LHCN-M2 (cell line): ENCODE measurements at regions not wholly inside any gene's neighbourhood (a gene's known extent, or its start where the extent isn't known, plus 50 kb on each side); places are given as distances from the start of the nearest gene placed in this dataset.

Experiments used
- DNase-seq: peaks from one replicate; pipeline ENCODE4 v3.0.0-alpha.2; 2012; ENCODE audit warnings: low read depth

DNA sequence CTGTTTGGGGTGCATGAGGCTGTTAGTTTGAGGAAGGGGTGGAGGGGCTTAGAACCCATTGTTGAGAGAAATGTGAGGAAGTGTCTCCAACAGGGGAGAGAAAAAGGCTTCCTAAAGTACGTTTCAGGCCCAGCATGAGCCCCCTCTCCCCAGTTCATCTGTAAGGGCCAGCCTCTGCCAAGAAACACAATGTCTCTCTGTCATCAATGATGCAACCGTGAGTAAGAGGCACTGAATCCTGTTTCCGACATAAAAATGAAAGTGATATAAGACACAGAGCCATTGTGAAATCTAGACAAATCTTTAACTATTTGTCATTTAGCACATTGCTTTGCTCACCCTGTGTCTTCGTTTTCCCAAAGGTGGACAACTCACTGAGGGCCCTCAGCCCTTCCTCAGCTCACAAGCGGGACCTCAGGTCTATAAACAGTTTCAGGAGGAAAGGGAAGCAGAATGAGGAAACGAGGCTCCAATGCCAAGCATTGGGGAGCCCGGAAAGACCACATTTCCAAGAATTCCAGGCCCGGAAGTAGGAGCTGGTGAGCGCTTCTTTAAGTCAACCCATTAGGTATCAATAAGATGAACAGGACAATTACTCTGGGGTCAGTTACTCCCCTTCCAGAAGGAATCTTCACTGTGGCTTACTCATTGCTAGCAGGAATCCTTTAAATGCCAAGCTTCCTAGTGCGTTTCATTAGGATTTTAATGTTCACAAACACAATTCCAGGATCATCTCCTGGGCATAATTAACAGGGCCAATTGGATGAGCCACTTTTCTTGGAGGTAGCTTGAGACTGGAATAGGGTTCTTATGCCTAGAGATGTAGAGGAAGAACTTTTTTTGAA is 59.0 kb upstream of the KLF4 start:
- DNase-seq, result peak; percentile 88

GRCh38 chr9:107547772-107548297 is 58.3 kb upstream of the KLF4 start:
- DNase-seq, result no peak

- DNase-seq, result no peak
Measured at GRCh38 chr9:107547303-107547702, 57.7 kb upstream of the KLF4 start.

- no peak for DNase-seq
Measured at GRCh38 chr9:107546859-107547258, 57.3 kb upstream of the KLF4 start.

DNA sequence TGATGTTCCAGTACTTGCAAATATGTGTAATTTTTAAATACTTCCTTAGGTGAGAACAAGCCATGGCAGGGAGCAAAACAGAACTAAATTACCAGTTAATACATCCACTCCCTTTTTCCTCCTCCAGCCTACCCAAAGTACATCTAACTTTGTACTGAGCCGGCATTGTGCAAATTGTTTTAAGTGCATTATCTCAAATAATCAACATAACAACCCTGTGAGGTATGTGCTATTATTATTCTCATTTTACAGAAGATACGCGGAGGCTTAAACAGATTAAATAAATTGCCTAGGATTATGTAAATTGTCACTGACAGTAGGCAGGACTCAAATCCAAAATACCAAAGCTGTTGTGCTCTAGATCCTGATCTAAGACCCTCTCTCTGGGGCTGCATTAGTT is 55.5 kb upstream of the KLF4 start:
- no peak for DNase-seq

DNA sequence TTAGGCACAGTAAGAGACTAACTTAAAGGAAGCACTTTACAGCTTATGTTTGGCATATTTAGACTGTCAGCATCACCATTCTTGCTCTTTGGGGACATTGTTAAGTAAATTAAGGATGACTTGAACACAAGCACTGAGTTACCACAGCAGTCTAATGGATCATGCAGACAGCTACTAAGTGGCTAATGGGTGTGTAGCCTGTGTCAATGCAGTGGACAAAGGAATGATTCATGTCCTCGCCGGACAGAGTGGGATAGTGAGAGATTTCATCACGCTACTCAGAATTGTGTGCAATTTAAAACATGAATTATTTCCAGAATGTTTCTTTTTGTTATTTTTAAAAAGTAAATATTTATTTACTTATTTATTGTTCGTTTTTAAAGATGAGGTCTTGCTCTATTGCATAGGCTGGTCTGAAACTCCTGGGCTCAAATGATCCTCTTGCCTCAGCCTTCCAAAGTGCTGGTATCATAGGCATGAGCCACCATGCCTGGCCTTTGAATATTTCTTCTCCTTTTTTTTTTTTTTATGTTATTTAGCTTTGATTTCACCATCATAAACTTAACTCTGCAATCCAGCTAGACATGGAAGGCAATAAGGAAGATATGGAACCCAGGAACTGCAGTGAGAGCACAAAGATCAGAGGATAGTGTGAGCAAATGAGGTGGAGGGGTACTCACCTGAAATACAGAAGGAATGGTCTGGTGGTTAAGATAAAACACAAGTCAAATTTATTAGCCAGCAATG is 53.0 kb upstream of the KLF4 start:
- no peak for DNase-seq

DNA sequence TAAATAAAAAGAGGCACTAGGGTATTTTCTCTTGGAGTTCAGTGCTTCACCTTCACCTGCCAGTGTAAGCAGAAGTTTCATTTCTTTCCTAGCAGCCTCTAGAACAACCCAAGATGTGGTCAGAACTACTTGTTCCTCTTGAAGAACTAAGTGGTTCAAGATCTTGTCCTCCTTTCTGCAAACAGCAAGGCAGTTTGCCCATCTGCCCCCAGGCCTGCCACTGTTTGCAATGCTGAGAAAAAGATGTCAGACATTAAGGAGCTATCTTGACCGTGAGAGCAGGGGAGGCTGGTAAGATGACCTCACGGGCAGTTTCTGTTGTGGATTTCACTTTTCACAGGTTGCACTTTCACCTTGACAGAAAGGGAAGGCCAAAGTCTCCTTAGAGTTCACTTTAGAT is 52.0 kb upstream of the KLF4 start:
- no peak for DNase-seq

DNA sequence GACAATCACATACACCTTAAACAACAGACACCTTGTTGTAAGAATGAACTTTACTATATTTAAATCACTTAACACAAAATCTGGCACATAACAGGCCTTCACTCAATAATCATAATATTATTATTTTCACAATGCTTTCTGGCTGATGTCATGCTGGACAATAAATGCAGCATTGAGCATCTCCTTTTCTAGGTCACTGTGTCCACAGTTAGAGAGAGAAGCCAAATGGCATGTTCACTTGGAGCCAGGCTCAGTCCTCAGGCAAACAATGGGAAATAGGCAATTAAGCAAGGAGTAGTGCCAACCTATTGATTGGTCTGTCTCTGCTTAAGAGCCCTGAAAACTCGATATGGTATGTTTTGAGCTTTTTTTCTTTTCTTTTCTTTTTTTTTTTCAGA is 50.6 kb upstream of the KLF4 start:
- DNase-seq, result no peak

DNA sequence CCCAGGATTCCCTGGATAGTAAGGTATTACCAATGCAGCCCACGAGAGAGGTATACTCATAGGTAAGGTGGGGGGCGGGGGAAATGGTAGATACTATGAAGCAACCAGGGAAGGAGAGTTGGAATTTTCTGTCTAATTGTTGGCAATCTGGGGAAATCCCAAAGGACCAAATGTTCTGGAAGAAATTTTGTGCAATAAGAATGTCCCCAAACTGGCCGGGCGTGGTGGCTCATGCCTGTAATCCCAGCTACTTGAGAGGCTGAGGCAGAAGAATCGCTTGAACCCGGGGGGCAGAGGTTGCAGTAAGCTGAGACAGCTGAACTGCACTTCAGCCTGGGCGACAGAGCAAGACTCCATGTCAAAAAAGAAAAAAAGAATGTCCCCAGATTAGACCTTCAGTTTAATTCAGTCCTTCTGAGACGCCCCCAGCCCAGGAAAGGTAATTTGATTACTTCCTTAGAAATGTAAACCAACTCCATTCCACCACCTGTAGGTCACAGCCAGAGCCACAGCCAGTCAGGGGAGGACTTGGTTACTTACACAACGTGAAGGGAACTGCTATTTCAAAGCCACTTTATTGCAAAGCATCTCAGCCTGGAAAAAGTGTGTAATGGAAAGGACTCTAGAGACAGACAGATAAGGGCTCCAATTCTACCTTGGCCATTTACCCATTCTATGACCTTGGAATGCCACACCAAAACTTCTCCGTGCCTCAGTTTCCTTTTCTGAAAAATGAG is 50.0 kb upstream of the KLF4 start:
- DNase-seq, result no peak
